Tibial artery (tissue), 4 donors: ENCODE measurements at regions not wholly inside any gene's neighbourhood (a gene's known extent, or its start where the extent isn't known, plus 50 kb on each side); places are given as distances from the start of the nearest gene placed in this dataset.
A peak's percentile ranks its signal among the peaks of the same experiment; 100 is the strongest.
"Not testable (repeated sequence)": the region's sequence is repeated elsewhere in the genome, so short reads cannot be mapped to it uniquely, and the experiment has no call there.

ENCODE experiments used
- DNase-seq, 2 donors: peaks; one replicate each; pipeline ENCODE4 v3.0.0-alpha.2; 2019
- H3K27ac ChIP-seq, 2 donors: fragments of 200-600 bp; sonication (generic) in 1 of 2; 1 replicate in 1 of 2; 2 replicates in 1 of 2; pipeline ENCODE4 v1.5.1; 2018 to 2019; ENCODE audit warnings: mild to moderate bottlenecking in 1 of 2
- H3K27me3 ChIP-seq, 2 donors: fragments of 200-600 bp; sonication (generic) in 1 of 2; one replicate each; pipeline versions ENCODE4 v1.5.1 to v1.6.0; 2016 to 2019
- H3K36me3 ChIP-seq, 3 donors: fragments of 200-600 bp; sonication (generic) in 2 of 3; one replicate each; pipeline ENCODE4 v1.5.1; 2016 to 2019; ENCODE audit warnings: mild to moderate bottlenecking in 2 of 3
- H3K4me1 ChIP-seq, 4 donors: fragments of 200-600 bp; sonication (generic) in 2 of 4; 1 replicate in 3 of 4; 2 replicates in 1 of 4; pipeline ENCODE4 v1.5.1; 2016 to 2019
- H3K4me3 ChIP-seq, 2 donors: fragments of 200-600 bp; sonication (generic) in 1 of 2; 1 replicate in 1 of 2; 2 replicates in 1 of 2; pipeline ENCODE4 v1.5.1; 2018 to 2019; ENCODE audit warnings: mild to moderate bottlenecking in 2 of 2
- H3K9me3 ChIP-seq, 3 donors: fragments of 200-600 bp; sonication (generic) in 1 of 3; one replicate each; pipeline ENCODE4 v1.5.1; 2016 to 2019
- CTCF ChIP-seq, 2 experiments: fragments of 200-600 bp in 1 of 2; fragments of 450-650 bp in 1 of 2; IDR thresholded peaks; one replicate each; pipeline ENCODE4 v1.5.1; 2017 to 2019; ENCODE audit warnings: antibody characterized with exemption in 2 of 2, mild to moderate bottlenecking in 1 of 2, moderate library complexity in 1 of 2
- intact Hi-C: fragments of 100-400 bp; cut with DNase I; formaldehyde crosslinking; loops from one replicate; pipeline ENCODE4 v1.15.0; 2023; ENCODE audit warnings: low total_unique reads

- intact Hi-C loops, result loop anchor here (10.0 kb wide), 1 partner anchor 505 kb away; the partner anchor contains the start of gene CITED2
- peaks cover 0 to 19% (median 17%) of the 10 kb centered on the region in 4 donors for H3K4me1 ChIP-seq
- H3K4me3 ChIP-seq, result no peak overlapping the region
- TF ChIP-seq CTCF (IDR thresholded peaks at IDR 0.05), result no peak
- no peak overlapping the region for H3K27ac ChIP-seq
- no peaks in the 10 kb centered on the region for H3K9me3 ChIP-seq
- no peaks in the 10 kb centered on the region for H3K36me3 ChIP-seq
- H3K27me3 ChIP-seq, result no peaks in the 10 kb centered on the region
- DNase-seq, result no peak
Observed at GRCh38 chr6:139879823-139880356, 505.4 kb upstream of the CITED2 start.

- DNase-seq, H3K27me3 ChIP-seq, H3K36me3 ChIP-seq, H3K4me3 ChIP-seq, H3K27ac ChIP-seq, H3K9me3 ChIP-seq, intact Hi-C loops: not testable (repeated sequence)
- H3K4me1 ChIP-seq, result peaks cover 0 to 19% (median 17%) of the 10 kb centered on the region in 4 donors
Observed at GRCh38 chr6:139879241-139879640, 504.8 kb upstream of the CITED2 start.

- Histone ChIP-seq H3K9me3 (no peaks in the 10 kb centered on the region), H3K4me1 (peaks cover 0 to 16% (median 10%) of the 10 kb centered on the region in 4 donors), H3K27ac (no peak overlapping the region), H3K4me3 (no peak overlapping the region), H3K36me3 (no peaks in the 10 kb centered on the region), H3K27me3 (no peaks in the 10 kb centered on the region)
- no peak for TF ChIP-seq CTCF (IDR thresholded peaks at IDR 0.05)
- intact Hi-C loops, result no loop called here
- DNase-seq, result no peak
Observed at GRCh38 chr6:139877828-139878405, 503.5 kb upstream of the CITED2 start.

DNA sequence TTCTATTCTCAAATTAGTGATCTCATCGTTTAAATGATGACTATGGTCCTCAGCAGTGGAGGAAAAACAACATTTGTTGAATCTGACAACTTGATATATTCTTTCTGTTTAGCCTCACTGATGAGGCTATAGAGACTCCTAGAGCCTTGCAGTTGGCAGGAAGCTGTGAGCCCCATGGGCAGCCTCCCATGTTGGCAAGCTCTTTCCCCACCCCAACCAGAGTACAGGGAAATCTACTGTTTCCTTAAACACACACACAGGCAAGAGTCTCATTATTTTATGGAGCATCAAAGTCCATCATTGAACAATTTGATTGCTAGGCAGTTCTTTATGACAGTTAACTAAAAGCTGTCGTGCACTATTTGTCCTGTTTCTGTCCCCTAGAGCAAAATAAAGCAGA, 498.2 kb upstream of the CITED2 start:
- intact Hi-C loops, result no loop called here

DNA sequence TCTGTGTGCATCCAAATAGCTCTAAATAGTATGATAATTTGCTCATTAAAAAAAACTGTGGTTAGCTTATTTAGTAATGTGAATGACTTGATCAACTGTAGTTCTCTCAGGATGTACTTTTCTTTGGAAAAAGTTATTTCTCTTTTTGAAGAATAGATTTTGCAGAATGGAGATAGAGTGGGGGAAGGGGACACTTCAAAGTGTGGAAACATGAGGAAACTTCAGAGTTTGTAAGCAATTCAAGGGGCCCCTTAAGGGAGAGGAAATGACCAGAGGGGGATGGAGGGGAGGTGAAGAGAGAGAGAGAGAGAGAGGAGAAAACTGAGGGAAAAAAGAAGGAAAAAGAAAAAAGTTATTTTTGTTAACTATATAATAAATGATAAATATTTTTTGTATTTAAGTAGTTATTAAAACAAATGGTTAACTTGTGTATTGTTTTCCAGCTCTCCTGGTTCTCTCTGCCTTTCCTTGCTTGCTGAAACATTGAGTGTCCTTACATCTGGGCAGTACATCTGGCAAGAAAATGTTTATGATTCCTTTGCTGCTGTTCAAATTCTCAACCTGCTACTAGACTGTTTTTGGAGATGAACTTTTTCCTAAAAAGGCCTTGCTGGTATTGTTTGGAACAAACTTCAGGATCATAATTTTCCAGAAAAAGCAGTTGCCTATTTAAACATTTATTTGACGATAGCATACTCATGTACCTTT, 497.5 kb upstream of the CITED2 start:
- Histone ChIP-seq H3K4me1 (peaks cover 0 to 13% (median 1%) of the 10 kb centered on the region in 4 donors), H3K9me3 (no peaks in the 10 kb centered on the region), H3K27me3 (no peaks in the 10 kb centered on the region), H3K27ac (peak overlapping the region; percentile 6 to 22), H3K4me3 (no peak overlapping the region), H3K36me3 (no peaks in the 10 kb centered on the region)
- no peak for TF ChIP-seq CTCF (IDR thresholded peaks at IDR 0.05)
- intact Hi-C loops, result no loop called here
- no peak for DNase-seq

More for the DNA sequence above, 498.2 kb upstream of the CITED2 start:
- DNase-seq, result no peak
- H3K4me1 ChIP-seq, result peaks cover 0 to 13% (median 1%) of the 10 kb centered on the region in 4 donors
- H3K27ac ChIP-seq, result peak overlapping the region in 1 of 2 donors; percentile 6
- no peak for TF ChIP-seq CTCF (IDR thresholded peaks at IDR 0.05)
- no peak overlapping the region for H3K4me3 ChIP-seq
- no peaks in the 10 kb centered on the region for H3K9me3 ChIP-seq
- no peaks in the 10 kb centered on the region for H3K36me3 ChIP-seq
- no peaks in the 10 kb centered on the region for H3K27me3 ChIP-seq

DNA sequence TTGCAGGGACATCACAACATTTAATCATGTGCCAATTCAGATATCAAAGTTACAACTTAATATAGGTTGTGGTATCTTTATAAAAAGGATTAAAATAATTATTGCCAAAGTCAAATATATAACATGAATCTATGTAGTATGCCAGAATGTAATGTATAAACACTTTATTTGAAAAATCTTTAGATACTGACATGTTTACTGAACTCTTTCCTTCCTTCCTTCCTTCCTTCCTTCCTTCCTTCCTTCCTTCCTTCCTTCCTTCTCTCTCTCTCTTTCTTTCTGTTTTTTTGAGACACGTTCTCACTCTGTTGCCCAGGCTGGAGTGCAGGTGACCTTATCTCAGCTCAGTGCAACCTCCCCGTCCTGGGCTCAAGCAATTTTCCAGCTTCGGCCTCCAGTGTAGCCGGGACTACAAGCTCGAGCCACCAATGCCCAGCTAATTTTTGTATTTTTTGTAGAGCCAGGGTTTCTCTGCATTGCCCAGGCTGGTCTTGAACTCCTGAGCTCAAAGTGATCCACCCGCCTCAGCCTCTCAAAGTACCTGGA, 496.8 kb upstream of the CITED2 start:
- Histone ChIP-seq H3K36me3 (no peaks in the 10 kb centered on the region), H3K27me3 (no peaks in the 10 kb centered on the region), H3K27ac (no peak overlapping the region), H3K4me3 (no peak overlapping the region), H3K9me3 (no peaks in the 10 kb centered on the region), H3K4me1 (peaks cover 0 to 13% (median 1%) of the 10 kb centered on the region in 4 donors)
- DNase-seq, result no peak
- TF ChIP-seq CTCF (IDR thresholded peaks at IDR 0.05), result no peak
- intact Hi-C loops, result no loop called here
